ENCODE measurements at regions not wholly inside any gene's neighbourhood (a gene's known extent, or its start where the extent isn't known, plus 50 kb on each side); places are given as distances from the start of the nearest gene placed in this dataset.
"Not testable (repeated sequence)": the region's sequence is repeated elsewhere in the genome, so short reads cannot be mapped to it uniquely, and the experiment has no call there.

- Histone ChIP-seq H3K27ac (ENCODE audit: low read length) (no peak overlapping the region), H3K9ac (ENCODE audit: low read length) (no peak overlapping the region), H3K9me3 (ENCODE audit: control insufficient read depth, low read depth, low read length) (no peaks in the 10 kb centered on the region), H3K4me1 (ENCODE audit: control insufficient read depth, low read depth, low read length) (no peaks in the 10 kb centered on the region), H3K36me3 (ENCODE audit: control insufficient read depth, low read depth, low read length) (no peaks in the 10 kb centered on the region), H3K4me3 (ENCODE audit: low read length) (no peak overlapping the region), H3K27me3 (ENCODE audit: control insufficient read depth, insufficient read depth, low read length) (no peaks in the 10 kb centered on the region)
Observed at GRCh38 chr11:82045748-82046457, 687.8 kb downstream of the FAM181B start.

GRCh38 chr11:82043316-82043715, 690.3 kb downstream of the FAM181B start:
- Histone ChIP-seq H3K36me3 (ENCODE audit: control insufficient read depth, low read depth, low read length) (no peaks in the 10 kb centered on the region), H3K9me3 (ENCODE audit: control insufficient read depth, low read depth, low read length) (no peaks in the 10 kb centered on the region), H3K27ac (ENCODE audit: low read length) (no peak overlapping the region), H3K27me3 (ENCODE audit: control insufficient read depth, insufficient read depth, low read length) (no peaks in the 10 kb centered on the region), H3K4me3 (ENCODE audit: low read length) (no peak overlapping the region), H3K9ac (ENCODE audit: low read length) (no peak overlapping the region), H3K4me1 (ENCODE audit: control insufficient read depth, low read depth, low read length) (no peaks in the 10 kb centered on the region)

- Histone ChIP-seq H3K27ac (ENCODE audit: low read length) (no peak overlapping the region), H3K27me3 (ENCODE audit: control insufficient read depth, insufficient read depth, low read length) (no peaks in the 10 kb centered on the region), H3K9ac (ENCODE audit: low read length) (no peak overlapping the region), H3K4me1 (ENCODE audit: control insufficient read depth, low read depth, low read length) (no peaks in the 10 kb centered on the region), H3K4me3 (ENCODE audit: low read length) (no peak overlapping the region), H3K9me3 (ENCODE audit: control insufficient read depth, low read depth, low read length) (no peaks in the 10 kb centered on the region), H3K36me3 (ENCODE audit: control insufficient read depth, low read depth, low read length) (no peaks in the 10 kb centered on the region)
Observed at GRCh38 chr11:82041764-82042163, 691.9 kb downstream of the FAM181B start.

- Histone ChIP-seq H3K27ac (ENCODE audit: low read length) (no peak overlapping the region), H3K4me1 (ENCODE audit: control insufficient read depth, low read depth, low read length) (no peaks in the 10 kb centered on the region), H3K9me3 (ENCODE audit: control insufficient read depth, low read depth, low read length) (no peaks in the 10 kb centered on the region), H3K9ac (ENCODE audit: low read length) (no peak overlapping the region), H3K4me3 (ENCODE audit: low read length) (no peak overlapping the region), H3K36me3 (ENCODE audit: control insufficient read depth, low read depth, low read length) (no peaks in the 10 kb centered on the region), H3K27me3 (ENCODE audit: control insufficient read depth, insufficient read depth, low read length) (no peaks in the 10 kb centered on the region)
Observed at GRCh38 chr11:82038154-82038553, 695.5 kb downstream of the FAM181B start.

GRCh38 chr11:82034527-82034926, 699.1 kb downstream of the FAM181B start:
- Histone ChIP-seq H3K9me3 (ENCODE audit: control insufficient read depth, low read depth, low read length) (no peaks in the 10 kb centered on the region), H3K27ac (ENCODE audit: low read length) (no peak overlapping the region), H3K4me3 (ENCODE audit: low read length) (no peak overlapping the region), H3K36me3 (ENCODE audit: control insufficient read depth, low read depth, low read length) (no peaks in the 10 kb centered on the region), H3K27me3 (ENCODE audit: control insufficient read depth, insufficient read depth, low read length) (no peaks in the 10 kb centered on the region), H3K9ac (ENCODE audit: low read length) (no peak overlapping the region), H3K4me1 (ENCODE audit: control insufficient read depth, low read depth, low read length) (no peaks in the 10 kb centered on the region)

- H3K27me3 ChIP-seq (ENCODE audit: control insufficient read depth, insufficient read depth, low read length); H3K4me3 ChIP-seq (ENCODE audit: low read length); H3K27ac ChIP-seq (ENCODE audit: low read length): not testable (repeated sequence)
Observed at GRCh38 chr11:82027335-82027734, 706.3 kb downstream of the FAM181B start.

GRCh38 chr11:82024760-82025159, 708.9 kb downstream of the FAM181B start:
- Histone ChIP-seq H3K27ac (ENCODE audit: low read length) (no peak overlapping the region), H3K9me3 (ENCODE audit: control insufficient read depth, low read depth, low read length) (no peaks in the 10 kb centered on the region), H3K36me3 (ENCODE audit: control insufficient read depth, low read depth, low read length) (no peaks in the 10 kb centered on the region), H3K4me3 (ENCODE audit: low read length) (no peak overlapping the region), H3K27me3 (ENCODE audit: control insufficient read depth, insufficient read depth, low read length) (no peaks in the 10 kb centered on the region), H3K9ac (ENCODE audit: low read length) (no peak overlapping the region), H3K4me1 (ENCODE audit: control insufficient read depth, low read depth, low read length) (peaks cover 3% of the 10 kb centered on the region)

More at GRCh38 chr11:82027335-82027734, 706.3 kb downstream of the FAM181B start:
- not testable (repeated sequence) for H3K9me3 ChIP-seq (ENCODE audit: control insufficient read depth, low read depth, low read length); H3K9ac ChIP-seq (ENCODE audit: low read length); H3K4me1 ChIP-seq (ENCODE audit: control insufficient read depth, low read depth, low read length); H3K36me3 ChIP-seq (ENCODE audit: control insufficient read depth, low read depth, low read length)

- Histone ChIP-seq H3K36me3 (ENCODE audit: control insufficient read depth, low read depth, low read length) (no peaks in the 10 kb centered on the region), H3K4me1 (ENCODE audit: control insufficient read depth, low read depth, low read length) (no peaks in the 10 kb centered on the region), H3K27ac (ENCODE audit: low read length) (no peak overlapping the region), H3K27me3 (ENCODE audit: control insufficient read depth, insufficient read depth, low read length) (no peaks in the 10 kb centered on the region), H3K9ac (ENCODE audit: low read length) (no peak overlapping the region), H3K4me3 (ENCODE audit: low read length) (no peak overlapping the region), H3K9me3 (ENCODE audit: control insufficient read depth, low read depth, low read length) (no peaks in the 10 kb centered on the region)
Observed at GRCh38 chr11:82012276-82012675, 721.4 kb downstream of the FAM181B start.

- Histone ChIP-seq H3K36me3 (ENCODE audit: control insufficient read depth, low read depth, low read length) (no peaks in the 10 kb centered on the region), H3K9me3 (ENCODE audit: control insufficient read depth, low read depth, low read length) (no peaks in the 10 kb centered on the region), H3K4me3 (ENCODE audit: low read length) (no peak overlapping the region), H3K27me3 (ENCODE audit: control insufficient read depth, insufficient read depth, low read length) (no peaks in the 10 kb centered on the region), H3K27ac (ENCODE audit: low read length) (no peak overlapping the region), H3K9ac (ENCODE audit: low read length) (no peak overlapping the region), H3K4me1 (ENCODE audit: control insufficient read depth, low read depth, low read length) (no peaks in the 10 kb centered on the region)
Observed at GRCh38 chr11:82009133-82009532, 724.5 kb downstream of the FAM181B start.

- Histone ChIP-seq H3K4me3 (ENCODE audit: low read length) (no peak overlapping the region), H3K4me1 (ENCODE audit: control insufficient read depth, low read depth, low read length) (no peaks in the 10 kb centered on the region), H3K9ac (ENCODE audit: low read length) (no peak overlapping the region), H3K27me3 (ENCODE audit: control insufficient read depth, insufficient read depth, low read length) (no peaks in the 10 kb centered on the region), H3K27ac (ENCODE audit: low read length) (no peak overlapping the region), H3K9me3 (ENCODE audit: control insufficient read depth, low read depth, low read length) (no peaks in the 10 kb centered on the region), H3K36me3 (ENCODE audit: control insufficient read depth, low read depth, low read length) (no peaks in the 10 kb centered on the region)
Observed at GRCh38 chr11:82007521-82007920, 726.1 kb downstream of the FAM181B start.

GRCh38 chr11:82004537-82005213, 729.0 kb downstream of the FAM181B start:
- Histone ChIP-seq H3K27ac (ENCODE audit: low read length) (no peak overlapping the region), H3K27me3 (ENCODE audit: control insufficient read depth, insufficient read depth, low read length) (no peaks in the 10 kb centered on the region), H3K9me3 (ENCODE audit: control insufficient read depth, low read depth, low read length) (no peaks in the 10 kb centered on the region), H3K9ac (ENCODE audit: low read length) (no peak overlapping the region), H3K4me3 (ENCODE audit: low read length) (no peak overlapping the region), H3K4me1 (ENCODE audit: control insufficient read depth, low read depth, low read length) (no peaks in the 10 kb centered on the region), H3K36me3 (ENCODE audit: control insufficient read depth, low read depth, low read length) (no peaks in the 10 kb centered on the region)
